Esophagus squamous epithelium (tissue), 4 donors: ENCODE measurements at regions not wholly inside any gene's neighbourhood (a gene's known extent, or its start where the extent isn't known, plus 50 kb on each side); places are given as distances from the start of the nearest gene placed in this dataset.
"Not testable (repeated sequence)": the region's sequence is repeated elsewhere in the genome, so short reads cannot be mapped to it uniquely, and the experiment has no call there.

Source experiments
- CTCF ChIP-seq, 6 experiments: fragments of 450-650 bp in 4 of 6; fragments of 200-600 bp in 2 of 6; sonication (generic) in 2 of 6; IDR thresholded peaks; one replicate each; pipeline ENCODE4 v1.5.1; 2016 to 2019; ENCODE audit warnings: antibody characterized with exemption in 6 of 6, mild to moderate bottlenecking in 4 of 6, moderate library complexity in 4 of 6
- POLR2A ChIP-seq, 4 donors: fragments of 450-650 bp; IDR thresholded peaks; one replicate each; pipeline ENCODE4 v1.6.1; 2017; ENCODE audit warnings: antibody characterized with exemption in 4 of 4, mild to moderate bottlenecking in 4 of 4, moderate library complexity in 3 of 4

- TF ChIP-seq CTCF, POLR2A (IDR thresholded peaks at IDR 0.05): not testable (repeated sequence)
Measured at GRCh38 chr2:242009846-242010245, 140.3 kb downstream of the RTP5 start.
